Hepatic stellate cell (primary cell): ENCODE measurements at regions not wholly inside any gene's neighbourhood (a gene's known extent, or its start where the extent isn't known, plus 50 kb on each side); places are given as distances from the start of the nearest gene placed in this dataset.
A peak's percentile ranks its signal among the peaks of the same experiment; 100 is the strongest.
"Not testable (repeated sequence)": the region's sequence is repeated elsewhere in the genome, so short reads cannot be mapped to it uniquely, and the experiment has no call there.

ENCODE experiments used
- DNase-seq: peaks from one replicate; pipeline ENCODE4 v3.0.0; 2011; ENCODE audit warnings: low spot score

DNA sequence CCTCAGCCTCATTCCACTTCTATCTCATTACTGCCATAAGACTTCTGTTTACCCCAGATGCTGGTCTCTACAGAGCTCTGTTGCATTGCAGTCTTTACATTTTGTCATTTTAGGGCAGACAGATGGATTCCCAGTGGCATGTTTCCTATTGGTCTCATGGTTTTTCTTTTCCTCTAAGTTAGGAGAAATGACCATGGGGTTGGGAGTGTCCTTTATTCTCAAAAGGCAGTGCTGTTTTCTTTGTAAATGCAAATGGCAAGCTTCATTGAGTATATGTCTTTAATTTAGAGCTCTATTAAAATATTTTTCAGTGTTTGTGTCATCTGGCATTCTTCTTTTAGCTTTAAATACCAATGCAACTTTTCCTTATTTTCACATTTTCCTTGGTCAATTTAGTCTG lies 57.0 kb downstream of the MSTN start:
- DNase-seq = no peak

DNA sequence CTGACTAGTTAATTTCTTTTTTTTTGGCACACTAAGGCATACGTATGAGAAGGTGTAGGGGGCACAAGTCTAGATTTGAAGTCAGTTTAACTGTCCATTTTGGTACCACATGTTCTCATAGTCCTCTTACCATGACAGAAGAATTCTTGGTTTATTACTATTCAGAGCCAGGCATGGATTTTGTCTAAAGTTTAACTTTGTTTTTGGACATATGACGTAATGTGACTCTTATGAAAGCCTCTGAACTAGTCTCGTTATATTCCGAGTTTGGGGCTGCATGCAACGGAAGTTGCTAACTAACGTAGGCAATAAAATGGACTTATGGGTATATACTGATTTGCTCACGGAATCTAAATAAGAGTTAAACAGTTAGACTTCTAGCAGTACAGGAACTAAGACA lies 62.9 kb downstream of the MSTN start:
- DNase-seq = no peak

DNA sequence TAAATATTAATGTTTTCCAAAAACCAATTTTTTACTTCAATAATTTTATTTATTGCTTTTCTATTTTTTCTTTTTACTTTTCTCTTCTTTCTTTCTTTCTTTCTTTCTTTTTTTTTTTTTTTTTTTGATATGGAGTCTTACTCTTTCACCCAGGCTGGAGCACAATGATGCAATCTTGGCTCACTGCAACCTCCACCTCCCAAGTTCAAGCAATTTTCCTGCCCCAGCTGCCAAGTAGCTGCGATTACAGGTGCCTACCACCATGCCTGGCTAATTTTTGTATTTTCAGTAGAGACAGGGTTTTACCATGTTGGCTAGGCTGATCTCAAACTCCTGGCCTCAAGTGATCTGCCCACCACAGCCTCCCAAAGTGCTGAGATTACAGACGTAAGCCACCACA lies 63.9 kb downstream of the MSTN start:
- not testable (repeated sequence) for DNase-seq

DNA sequence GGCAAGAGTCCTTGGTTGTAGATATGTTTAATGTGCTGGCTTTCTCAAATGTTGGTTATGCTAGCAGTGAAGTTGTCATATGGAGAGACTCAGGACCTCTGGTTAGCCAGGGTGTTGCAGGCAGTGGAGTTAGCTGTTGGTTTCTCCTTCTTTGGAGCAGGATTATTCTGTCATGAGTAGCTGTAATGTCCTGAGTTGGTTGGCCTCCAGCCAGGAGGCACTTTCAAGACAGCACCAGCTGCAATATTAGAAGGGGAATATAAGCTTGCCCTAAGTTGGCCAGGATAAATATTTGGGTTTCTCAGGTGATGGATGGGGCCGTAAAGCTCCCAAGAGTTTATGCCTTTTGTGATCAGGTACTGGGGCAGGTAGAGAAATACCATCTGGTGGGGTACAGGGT lies 65.5 kb downstream of the MSTN start:
- DNase-seq = no peak

DNA sequence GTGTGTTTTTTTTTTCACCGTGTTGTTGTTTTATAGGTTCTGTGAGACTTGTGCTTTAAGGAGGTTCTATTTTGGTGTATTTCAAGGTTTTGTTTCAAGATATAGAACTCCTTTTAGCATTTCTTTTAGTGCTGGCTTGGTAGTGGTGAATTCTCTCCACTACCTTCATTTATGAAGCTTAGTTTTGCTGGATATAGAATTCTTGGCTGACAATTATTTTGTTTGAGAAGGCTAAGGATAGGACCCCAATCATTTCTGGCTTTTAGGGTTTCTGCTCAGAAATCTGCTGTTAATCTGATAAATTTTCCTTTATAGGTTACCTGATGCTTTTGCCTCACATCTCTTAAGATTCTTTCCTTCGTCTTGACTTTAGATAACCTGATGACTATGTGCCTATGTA lies 66.8 kb downstream of the MSTN start:
- DNase-seq = no peak

DNA sequence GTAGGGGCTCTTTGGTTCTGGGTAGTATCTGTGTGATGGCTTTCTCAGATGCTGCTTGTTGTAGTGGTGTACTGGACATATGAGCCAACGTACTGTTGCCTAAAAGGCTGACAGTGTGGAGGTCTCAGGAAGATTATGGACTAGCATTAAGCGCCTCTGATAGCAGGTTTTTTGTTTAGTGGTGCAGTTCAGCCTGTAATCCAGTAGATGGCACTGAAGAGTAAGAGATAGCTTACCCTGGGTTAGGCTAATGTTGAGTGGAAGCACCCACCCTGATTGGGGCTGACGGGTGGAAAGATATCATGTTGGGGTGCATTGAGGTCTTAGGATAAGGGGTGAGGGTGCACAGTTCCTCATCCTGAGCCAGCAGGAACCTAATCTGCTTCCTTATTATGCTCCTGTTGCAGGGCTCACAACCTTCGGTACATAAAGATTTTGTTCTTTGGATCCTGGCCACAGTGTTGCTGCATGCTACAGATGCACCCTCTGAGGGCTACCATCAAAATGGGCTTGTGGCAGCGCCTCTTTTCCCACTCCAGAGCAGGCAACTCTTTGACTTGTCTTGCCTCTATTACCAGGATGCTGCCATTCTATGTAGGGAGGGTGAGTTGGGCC lies 79.6 kb downstream of the MSTN start:
- DNase-seq = no peak

DNA sequence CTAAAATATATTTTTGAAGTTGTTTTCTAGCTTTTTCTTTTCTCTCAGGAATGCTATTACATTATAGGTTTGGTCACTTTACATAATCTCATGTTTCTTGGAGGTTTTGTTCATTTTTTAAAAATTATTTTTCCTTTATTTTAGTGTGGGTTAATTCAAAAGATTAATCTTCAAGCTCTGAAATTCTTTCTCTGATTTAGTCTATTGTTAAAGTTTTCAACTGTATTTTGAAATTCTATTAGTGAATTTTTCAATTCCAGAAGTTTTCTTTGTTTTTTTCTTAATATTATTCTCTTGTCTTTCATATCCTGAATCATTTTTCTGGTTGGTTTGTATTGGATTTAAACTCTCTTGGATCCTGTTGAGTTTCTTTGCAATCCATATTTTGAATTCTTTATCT lies 80.4 kb downstream of the MSTN start:
- DNase-seq = no peak

DNA sequence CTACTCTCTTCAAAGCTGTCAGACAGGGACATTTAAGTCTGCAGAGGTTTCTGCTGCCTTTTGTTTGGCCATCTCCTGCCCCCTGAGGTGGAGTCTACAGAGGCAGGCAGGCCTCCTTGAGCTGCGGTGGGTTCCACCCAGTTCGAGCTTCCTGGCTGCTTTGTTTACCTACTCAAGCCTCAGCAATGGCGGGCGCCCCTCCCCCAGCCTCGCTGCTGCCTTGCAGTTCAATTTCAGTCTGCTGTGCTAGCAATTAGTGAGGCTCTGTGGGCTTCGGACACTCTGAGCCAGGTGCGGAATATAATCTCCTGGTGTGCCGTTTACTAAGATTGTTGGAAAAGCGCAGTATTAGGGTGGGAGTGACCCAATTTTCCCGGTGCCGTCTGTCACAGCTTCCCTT lies 86.0 kb downstream of the MSTN start:
- not testable (repeated sequence) for DNase-seq

DNA sequence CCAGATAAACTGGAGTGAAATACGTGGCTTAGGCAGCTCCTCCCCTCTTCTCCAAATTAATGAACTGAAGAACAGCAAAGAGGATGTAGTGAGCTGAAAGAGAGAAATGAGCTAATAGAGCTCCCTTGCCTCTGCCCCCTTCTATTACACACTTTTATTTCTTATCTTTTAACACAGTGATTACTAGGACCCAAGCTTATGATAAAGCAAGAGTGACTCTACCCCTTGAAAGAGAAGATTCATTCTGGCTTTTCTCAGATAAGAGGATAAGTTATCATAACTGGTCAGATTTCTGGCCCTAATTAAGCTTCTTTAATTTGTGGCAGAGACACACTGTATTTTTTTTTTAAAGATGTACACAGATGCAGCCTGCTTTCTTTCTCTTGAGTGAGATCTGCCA lies 102.2 kb downstream of the MSTN start:
- DNase-seq = no peak

DNA sequence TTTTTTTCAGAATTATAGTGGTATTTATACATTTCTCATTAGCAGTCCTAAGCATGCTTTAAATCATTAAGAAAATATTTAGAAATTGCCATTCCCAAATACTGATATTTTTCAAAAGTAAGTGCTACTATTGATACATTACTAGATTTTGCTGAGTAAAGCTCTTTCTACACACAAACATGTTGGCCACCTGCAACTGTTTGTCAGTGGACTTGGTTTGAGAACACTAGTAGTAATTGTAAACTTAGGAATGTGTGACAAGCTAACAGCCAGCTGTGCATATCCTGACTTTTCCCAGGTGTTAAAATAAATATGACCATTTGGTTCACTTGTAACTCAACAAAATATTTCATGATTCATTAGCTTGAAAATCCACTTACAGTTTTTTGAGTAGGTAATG lies 103.1 kb downstream of the MSTN start:
- DNase-seq = no peak

DNA sequence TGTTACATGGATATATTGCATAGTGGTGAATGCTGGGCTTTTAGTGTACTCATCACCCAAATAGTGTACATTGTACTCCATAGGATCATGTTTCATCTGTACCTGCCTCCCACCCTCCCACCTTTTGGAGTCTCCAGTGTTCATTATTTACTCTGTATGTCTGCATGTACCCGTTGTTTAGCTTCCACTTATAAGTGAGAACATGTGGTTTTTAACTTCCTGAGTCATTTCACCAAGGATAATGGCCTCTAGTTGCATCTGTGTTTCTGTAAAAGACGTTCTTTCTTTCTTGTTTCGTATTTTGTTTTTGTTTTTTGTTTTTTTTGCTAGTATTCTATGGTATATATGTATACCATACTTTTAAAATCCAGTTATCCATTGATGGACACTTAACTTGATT lies 107.5 kb downstream of the MSTN start:
- no peak for DNase-seq

DNA sequence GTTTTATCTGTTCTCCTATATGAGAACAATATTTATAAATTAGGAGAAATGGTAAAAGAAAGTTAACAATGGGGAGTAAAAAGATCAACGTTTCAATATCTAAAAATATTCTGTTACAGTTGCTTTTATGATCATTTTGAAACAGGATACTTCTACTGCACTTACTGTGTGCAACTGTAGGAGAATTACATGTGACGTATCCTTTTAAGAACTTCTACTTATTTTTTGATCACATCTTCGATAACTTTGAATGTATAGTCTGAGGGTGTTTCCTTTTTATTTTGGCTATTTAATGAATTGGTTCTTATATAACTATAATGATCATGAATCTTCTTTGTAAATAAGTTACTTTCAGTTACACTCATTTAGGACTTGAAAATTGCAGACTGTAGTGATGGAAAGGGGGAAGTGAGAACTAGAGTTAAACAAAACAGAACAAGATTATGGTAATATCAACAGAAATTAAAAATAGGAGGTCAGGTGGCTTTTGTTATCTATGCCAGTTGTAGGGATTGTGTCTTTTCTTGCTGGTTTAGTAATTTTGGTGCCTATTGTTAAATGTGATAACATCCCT lies 109.9 kb downstream of the MSTN start:
- no peak for DNase-seq

DNA sequence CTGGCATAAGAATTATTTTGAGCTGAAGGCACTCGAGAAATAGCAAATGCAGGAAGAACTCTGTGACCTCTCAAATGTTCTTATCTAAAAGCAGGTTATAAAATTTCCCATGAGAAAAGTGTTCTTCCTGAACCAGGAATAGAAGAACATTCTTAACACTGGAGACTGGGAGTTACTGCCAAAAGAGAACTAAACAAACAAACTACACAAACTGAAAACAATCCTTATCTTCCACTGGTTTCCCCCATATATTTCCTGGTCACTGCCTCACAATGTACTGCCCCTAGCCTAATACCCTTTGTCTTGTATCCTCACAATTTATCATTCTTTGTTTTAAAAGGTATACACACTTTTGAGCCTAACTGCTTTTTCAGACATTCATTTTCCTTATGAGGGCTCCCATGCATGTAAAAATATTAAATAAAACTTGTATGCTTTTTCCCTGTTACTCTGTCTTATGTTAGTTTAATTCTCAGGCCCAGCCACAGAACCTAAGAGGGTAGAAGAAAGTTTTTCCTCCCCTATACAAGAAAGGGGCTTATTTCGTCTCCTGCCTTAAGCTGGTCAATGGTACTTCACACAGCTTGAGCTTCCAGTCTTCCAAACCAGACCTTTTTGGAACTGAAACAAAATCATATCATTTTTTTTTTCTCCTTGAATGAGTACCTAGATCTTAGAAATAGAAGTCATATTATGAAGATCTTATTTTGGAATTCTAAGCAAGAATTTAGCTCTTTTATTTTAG lies 110.6 kb downstream of the MSTN start:
- no peak for DNase-seq

DNA sequence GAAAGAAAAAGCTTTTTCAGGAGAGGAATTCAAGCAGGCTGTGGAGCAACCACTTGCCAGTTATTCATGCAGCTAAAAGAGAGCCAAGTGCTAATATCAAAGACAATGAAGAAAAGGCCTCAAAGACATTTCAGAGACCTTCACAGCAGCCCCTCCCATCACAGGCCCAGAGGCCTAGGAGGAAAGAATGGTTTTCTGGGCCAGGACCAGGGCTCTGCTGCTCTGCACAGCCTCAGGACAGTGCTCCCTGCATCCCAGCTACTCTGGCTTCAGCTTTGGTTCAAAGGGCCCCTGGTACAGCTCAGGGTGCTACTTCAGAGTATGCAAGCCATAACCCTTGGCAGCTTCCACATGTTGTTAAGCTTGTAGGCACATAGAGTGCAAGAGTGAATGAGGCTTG lies 119.5 kb downstream of the MSTN start:
- no peak for DNase-seq

DNA sequence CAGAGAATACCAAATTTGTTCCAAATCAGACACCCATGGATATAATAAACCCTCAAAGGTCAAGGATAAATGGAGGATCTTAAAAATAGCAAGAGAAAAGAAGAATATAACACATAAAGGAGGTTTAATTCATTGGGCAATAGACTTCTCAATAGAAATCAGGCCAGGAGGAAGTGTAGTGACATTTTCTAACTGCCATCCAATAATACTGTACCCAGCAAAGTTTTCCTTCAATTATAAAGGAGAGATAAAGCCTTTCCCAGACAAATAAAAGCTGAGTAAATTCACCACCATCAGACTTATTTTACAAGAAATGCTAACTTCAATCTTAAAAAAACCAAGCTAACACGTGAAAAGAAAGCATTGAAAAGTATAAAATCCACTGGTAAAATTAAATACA lies 121.6 kb downstream of the MSTN start:
- no peak for DNase-seq

DNA sequence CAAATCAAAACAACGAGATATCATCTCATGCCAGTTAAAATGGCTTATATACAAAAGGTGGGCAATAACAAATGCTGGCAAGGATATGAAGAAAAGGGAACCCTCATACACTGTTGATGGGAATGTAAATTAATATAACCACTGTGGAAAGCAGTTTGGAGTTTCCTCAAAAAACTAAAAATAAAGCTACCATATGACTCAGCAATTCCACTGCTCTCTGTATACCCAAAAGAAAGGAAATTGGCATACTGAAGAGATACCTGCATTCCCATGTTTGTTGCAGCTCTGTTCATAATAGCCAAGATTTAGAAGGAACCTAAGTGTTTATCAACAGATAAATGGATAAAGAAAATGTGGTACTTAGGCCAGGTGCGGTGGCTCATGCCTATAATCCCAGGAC lies 124.8 kb downstream of the MSTN start:
- no peak for DNase-seq

DNA sequence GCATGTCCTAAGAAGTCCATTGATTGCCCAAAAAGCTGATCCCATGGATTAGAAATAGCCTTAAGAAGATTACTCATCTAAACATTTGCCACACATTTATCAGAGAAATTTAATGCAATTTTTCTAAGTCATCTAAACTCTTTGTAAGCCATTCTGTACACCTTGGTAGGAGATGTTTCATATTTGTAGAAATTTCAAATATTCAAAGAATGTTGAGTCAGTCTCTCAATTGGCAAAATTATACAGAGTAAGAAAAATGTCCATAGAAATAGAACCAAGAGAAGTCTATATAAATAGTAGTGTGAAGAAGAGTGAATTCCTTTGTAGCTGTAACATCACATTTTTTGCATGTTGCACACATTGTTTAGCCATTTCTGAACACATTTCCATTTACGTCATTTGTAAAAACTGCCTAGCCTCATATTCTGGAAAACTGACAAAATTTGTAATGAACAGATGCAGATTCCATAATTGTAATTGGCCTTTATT lies 128.6 kb downstream of the MSTN start:
- DNase-seq = peak; percentile 41

DNA sequence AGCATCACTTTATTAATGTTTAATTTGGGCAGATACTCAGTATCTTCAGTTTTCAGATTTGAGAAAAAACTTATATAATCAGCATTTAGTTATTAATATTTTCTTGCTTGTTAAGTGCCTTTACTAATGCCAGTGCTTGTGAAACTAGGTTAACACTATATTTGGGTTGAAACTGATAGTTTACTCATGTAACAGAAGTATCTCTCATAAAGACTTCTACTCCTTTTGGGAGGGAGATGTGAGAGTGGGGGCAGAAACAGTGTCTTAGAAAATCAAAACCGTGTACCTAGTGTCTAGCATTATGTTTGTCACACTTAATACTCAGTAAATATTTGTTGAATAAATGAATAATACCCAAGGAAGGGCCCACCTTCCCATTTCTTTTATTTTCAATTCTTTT lies 129.5 kb downstream of the MSTN start:
- no peak for DNase-seq

DNA sequence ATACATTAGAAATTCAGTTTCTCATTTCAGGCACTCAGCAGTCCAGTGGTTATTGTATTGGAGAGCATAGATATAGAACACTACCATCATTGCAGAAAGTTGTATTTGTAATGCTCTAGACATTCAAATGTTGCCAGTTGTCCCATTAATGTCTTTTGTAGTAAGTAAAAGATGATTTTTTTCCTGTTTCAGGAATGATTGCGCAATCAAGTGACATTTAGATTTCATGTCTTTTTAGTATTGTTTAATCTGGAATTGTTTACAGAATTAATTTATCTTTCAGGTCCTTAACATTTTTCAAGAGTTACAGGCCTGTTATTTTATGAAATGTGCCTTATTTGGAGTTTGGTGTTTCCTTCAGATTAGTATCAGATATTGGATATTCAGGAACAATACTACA lies 134.7 kb downstream of the MSTN start:
- DNase-seq = no peak
